Hepatocyte (in vitro differentiated cells): ENCODE measurements at regions not wholly inside any gene's neighbourhood (a gene's known extent, or its start where the extent isn't known, plus 50 kb on each side); places are given as distances from the start of the nearest gene placed in this dataset.

Experiments
- CTCF ChIP-seq: fragments of 200-600 bp; sonication (generic); IDR thresholded peaks from 2 replicates; pipeline ENCODE4 v1.5.1; 2016; ENCODE audit warnings: antibody characterized with exemption, mild to moderate bottlenecking; ENCODE audit not compliant: poor library complexity
- EZH2 ChIP-seq: fragments of 200-600 bp; sonication (generic); IDR thresholded peaks from 2 replicates; pipeline ENCODE4 v1.6.1; 2016; ENCODE audit warnings: antibody characterized with exemption, mild to moderate bottlenecking, borderline replicate concordance

- TF ChIP-seq EZH2, result no peak
- no peak for TF ChIP-seq CTCF
Measured at GRCh38 chr9:26335116-26335515, 557.5 kb downstream of the CAAP1 start.
